Cerebellar nuclear complex (tissue), 1 donor: ENCODE measurements at regions not wholly inside any gene's neighbourhood (a gene's known extent, or its start where the extent isn't known, plus 50 kb on each side); places are given as distances from the start of the nearest gene placed in this dataset.

ENCODE experiments used
- DNase-seq, 2 experiments: peaks; one replicate each; lab custom pipeline; 2025; lab: John Stamatoyannopoulos, UW

GRCh38 chr6:93083337-93084230, 335.8 kb downstream of the EPHA7 start:
- DNase-seq = no peak

GRCh38 chr6:93081901-93082300, 337.5 kb downstream of the EPHA7 start:
- DNase-seq = no peak

- no peak for DNase-seq
Observed at GRCh38 chr6:93079061-93079460, 340.3 kb downstream of the EPHA7 start.

GRCh38 chr6:93073811-93074210, 345.5 kb downstream of the EPHA7 start:
- no peak for DNase-seq

GRCh38 chr6:93069856-93070255, 349.5 kb downstream of the EPHA7 start:
- no peak for DNase-seq

GRCh38 chr6:93059911-93060310, 359.4 kb downstream of the EPHA7 start:
- no peak for DNase-seq

- DNase-seq = no peak
Observed at GRCh38 chr6:93057584-93057983, 361.8 kb downstream of the EPHA7 start.

- DNase-seq = no peak
Observed at GRCh38 chr6:93048381-93048780, 371.0 kb downstream of the EPHA7 start.

GRCh38 chr6:93047033-93047432, 372.3 kb downstream of the EPHA7 start:
- no peak for DNase-seq

GRCh38 chr6:93045156-93045555, 374.2 kb downstream of the EPHA7 start:
- DNase-seq = no peak

- DNase-seq = no peak
Observed at GRCh38 chr6:93040375-93040774, 379.0 kb downstream of the EPHA7 start.

- DNase-seq = no peak
Observed at GRCh38 chr6:93036835-93037234, 382.5 kb downstream of the EPHA7 start.

GRCh38 chr6:93035756-93036155, 383.6 kb downstream of the EPHA7 start:
- DNase-seq = no peak

- DNase-seq = no peak
Observed at GRCh38 chr6:93021235-93021915, 398.0 kb downstream of the EPHA7 start.

- no peak for DNase-seq
Observed at GRCh38 chr6:93017626-93018025, 401.7 kb downstream of the EPHA7 start.

GRCh38 chr6:93017213-93017612, 402.1 kb downstream of the EPHA7 start:
- no peak for DNase-seq

- no peak for DNase-seq
Observed at GRCh38 chr6:93013054-93013453, 406.3 kb downstream of the EPHA7 start.

- no peak for DNase-seq
Observed at GRCh38 chr6:93008375-93008774, 411.0 kb downstream of the EPHA7 start.

- DNase-seq = no peak
Observed at GRCh38 chr6:92989656-92990055, 429.7 kb downstream of the EPHA7 start.

- no peak for DNase-seq
Observed at GRCh38 chr6:92979281-92979680, 440.1 kb downstream of the EPHA7 start.

GRCh38 chr6:92977018-92977417, 442.3 kb downstream of the EPHA7 start:
- DNase-seq = no peak

GRCh38 chr6:92967362-92967761, 452.0 kb downstream of the EPHA7 start:
- no peak for DNase-seq

GRCh38 chr6:92962846-92963245, 456.5 kb downstream of the EPHA7 start:
- DNase-seq = no peak
